HCT116 (cell line): ENCODE measurements at regions not wholly inside any gene's neighbourhood (a gene's known extent, or its start where the extent isn't known, plus 50 kb on each side); places are given as distances from the start of the nearest gene placed in this dataset.

Experiments used
- ATAC-seq: fragments of 200-7000 bp; cut with Tn5 transposase; 2 replicates; pipeline ENCODE4 v1.9.1; 2020; ENCODE audit warnings: mild to moderate bottlenecking, moderate library complexity
- BruUV-seq: library from RNA; stranded (reverse); fragments of 400-500 nt; replicated peaks from 2 replicates; lab custom pipeline; 2021; lab: Mats Ljungman, UMichigan
- CTCF ChIA-PET: fragments of 300-600 bp; sonication (Branson Sonifier 250); formaldehyde crosslinking; loops from one replicate; lab custom pipeline; 2021; ENCODE audit warnings: antibody characterized with exemption; lab: Charles Lee
- POLR2A ChIA-PET: fragments of 300-600, 350-600 bp; sonication (Branson Sonifier 250); formaldehyde crosslinking; loops from one replicate; lab custom pipeline; 2021; ENCODE audit warnings: antibody characterized with exemption; lab: Charles Lee
- RAD21 ChIA-PET, 2 experiments: fragments of 300-600 bp; sonication (Branson Sonifier 250); formaldehyde crosslinking; loops; one replicate each; lab custom pipeline; 2023; ENCODE audit warnings: low total read pairs in 2 of 2; ENCODE audit not compliant: uncharacterized antibody in 2 of 2, unreplicated experiment in 2 of 2, low non-redundant PET in 1 of 2; lab: Charles Lee
- DNase-seq: peaks from one replicate; pipeline ENCODE4 v3.0.0-alpha.2; 2010; ENCODE audit warnings: low read depth, low spot score
- H2AFZ ChIP-seq: fragments of 200-600 bp; shearing (Covaris generic), sonication (generic); 2 replicates; pipeline ENCODE4 v1.6.1; 2017; ENCODE audit warnings: low read depth, mixed run types, mixed read lengths, antibody characterized with exemption, low read length; ENCODE audit not compliant: poor library complexity, severe bottlenecking
- H3K27ac ChIP-seq: 2 replicates; pipeline ENCODE4 v1.5.1; 2012; ENCODE audit warnings: low read depth, low read length
- H3K27me3 ChIP-seq: fragments of 200-600 bp; sonication (generic); 2 replicates; pipeline ENCODE4 v1.6.1; 2016; ENCODE audit warnings: mixed run types, low read length, mixed read lengths; ENCODE audit not compliant: insufficient read depth
- H3K36me3 ChIP-seq, 2 experiments: fragments of 200-500 bp in 1 of 2; fragments of 200-600 bp in 1 of 2; sonication (Bioruptor generic) in 1 of 2; sonication (generic) in 1 of 2; 2 replicates each; pipeline versions ENCODE4 v1.5.1 to v1.6.1; 2014 to 2016; ENCODE audit warnings: low read length in 2 of 2, inconsistent platforms in 1 of 2, mixed read lengths in 1 of 2, mixed run types in 1 of 2; ENCODE audit not compliant: insufficient read depth in 2 of 2, control insufficient read depth in 1 of 2
- H3K4me1 ChIP-seq, 2 experiments: fragments of 200-600 bp in 1 of 2; sonication (generic) in 1 of 2; 2 replicates each; pipeline versions ENCODE4 v1.5.1 to v1.6.1; 2012 to 2017; ENCODE audit warnings: low read length in 2 of 2, inconsistent platforms in 1 of 2, mild to moderate bottlenecking in 1 of 2, mixed read lengths in 1 of 2, mixed run types in 1 of 2, moderate library complexity in 1 of 2; ENCODE audit not compliant: insufficient read depth in 2 of 2, control insufficient read depth in 1 of 2
- H3K4me2 ChIP-seq: fragments of 200-600 bp; sonication (generic); 2 replicates; pipeline ENCODE4 v1.6.1; 2017; ENCODE audit warnings: mixed run types, low read length, mixed read lengths
- H3K4me3 ChIP-seq, 2 experiments: fragments of 200-600 bp in 1 of 2; sonication (generic) in 1 of 2; replicated peaks in 1 of 2; 2 replicates each; pipeline ENCODE4 v1.5.1; 2011 to 2016; ENCODE audit warnings: low read length in 2 of 2, control low read depth in 1 of 2, low read depth in 1 of 2, mild to moderate bottlenecking in 1 of 2, mixed read lengths in 1 of 2, mixed run types in 1 of 2
- H3K79me2 ChIP-seq: fragments of 200-600 bp; sonication (generic); 2 replicates; pipeline ENCODE4 v1.6.1; 2017; ENCODE audit warnings: mild to moderate bottlenecking, mixed run types, low read length, moderate library complexity, mixed read lengths; ENCODE audit not compliant: insufficient read depth
- H3K9ac ChIP-seq: fragments of 200-600 bp; sonication (generic); 2 replicates; pipeline ENCODE4 v1.6.1; 2016; ENCODE audit warnings: low read length, mixed read lengths
- H3K9me2 ChIP-seq: fragments of 200-600 bp; sonication (generic), shearing (Covaris generic); 2 replicates; pipeline ENCODE4 v1.6.1; 2017; ENCODE audit warnings: mixed run types, mild to moderate bottlenecking, moderate library complexity; ENCODE audit not compliant: insufficient read depth
- H3K9me3 ChIP-seq, 2 experiments: fragments of 200-500 bp in 1 of 2; fragments of 200-600 bp in 1 of 2; sonication (Bioruptor generic) in 1 of 2; sonication (generic) in 1 of 2; 2 replicates each; pipeline ENCODE4 v1.6.1; 2014 to 2017; ENCODE audit warnings: low read length in 2 of 2, mixed read lengths in 2 of 2, inconsistent platforms in 1 of 2, low read depth in 1 of 2, mild to moderate bottlenecking in 1 of 2, mixed run types in 1 of 2, moderate library complexity in 1 of 2; ENCODE audit not compliant: control insufficient read depth in 1 of 2, insufficient read depth in 1 of 2
- H4K20me1 ChIP-seq: fragments of 200-600 bp; sonication (generic), shearing (Covaris generic); 2 replicates; pipeline ENCODE4 v1.6.1; 2017; ENCODE audit warnings: mixed run types, mild to moderate bottlenecking, moderate library complexity; ENCODE audit not compliant: insufficient read depth
- CEBPB ChIP-seq: IDR thresholded peaks from 2 replicates; pipeline ENCODE4 v1.6.1; 2012; ENCODE audit warnings: low read depth
- CTCF ChIP-seq, 3 experiments: fragments of 200-600 bp in 1 of 3; sonication (generic) in 1 of 3; IDR thresholded peaks in 2 of 3; conservative IDR thresholded peaks in 1 of 3; 2 replicates each; pipeline ENCODE4 v1.5.1; 2012 to 2017; ENCODE audit warnings: low read depth in 2 of 3, low read length in 2 of 3, antibody characterized with exemption in 1 of 3, borderline replicate concordance in 1 of 3, control low read depth in 1 of 3, mild to moderate bottlenecking in 1 of 3, mixed read lengths in 1 of 3, mixed run types in 1 of 3, moderate library complexity in 1 of 3; ENCODE audit not compliant: insufficient read depth in 1 of 3
- EZH2 ChIP-seq: fragments of 200-600 bp; sonication (generic); IDR thresholded peaks from 2 replicates; pipeline ENCODE4 v1.6.1; 2017; ENCODE audit warnings: antibody characterized with exemption, mixed run types
- FOSL1 ChIP-seq: IDR thresholded peaks from 2 replicates; pipeline ENCODE4 v1.6.1; 2012; ENCODE audit warnings: low read depth
- JUND ChIP-seq: IDR thresholded peaks from 2 replicates; pipeline ENCODE4 v1.6.1; 2012
- POLR2A ChIP-seq: IDR thresholded peaks from 2 replicates; pipeline ENCODE4 v1.7.0; 2011; ENCODE audit warnings: borderline replicate concordance; ENCODE audit not compliant: insufficient read depth, insufficient read length; ENCODE audit errors: extremely low read depth
- POLR2AphosphoS5 ChIP-seq: IDR thresholded peaks from 2 replicates; pipeline ENCODE4 v1.6.1; 2011; ENCODE audit warnings: mild to moderate bottlenecking, low read depth, low read length, moderate library complexity
- SP1 ChIP-seq: IDR thresholded peaks from 2 replicates; pipeline ENCODE4 v1.6.1; 2012; ENCODE audit warnings: low read depth
- SRF ChIP-seq: IDR thresholded peaks from 2 replicates; pipeline ENCODE4 v1.6.1; 2012; ENCODE audit warnings: low read depth
- TCF7L2 ChIP-seq: IDR thresholded peaks from 2 replicates; pipeline ENCODE4 v1.7.0; 2011; ENCODE audit warnings: borderline replicate concordance, inconsistent platforms; ENCODE audit not compliant: insufficient read depth, insufficient read length; ENCODE audit errors: extremely low read depth
- YY1 ChIP-seq: IDR thresholded peaks from 2 replicates; pipeline ENCODE4 v1.6.1; 2011; ENCODE audit warnings: low read length, low read depth, moderate library complexity, mild to moderate bottlenecking; ENCODE audit not compliant: insufficient replicate concordance; ENCODE audit errors: extremely low read depth
- ZBTB33 ChIP-seq: IDR thresholded peaks from 2 replicates; pipeline ENCODE4 v1.6.1; 2011; ENCODE audit warnings: mild to moderate bottlenecking, low read length, moderate library complexity; ENCODE audit not compliant: insufficient replicate concordance; ENCODE audit errors: extremely low read depth
- ZNF274 ChIP-seq: fragments of 200-500 bp; sonication (Bioruptor generic); IDR thresholded peaks from 2 replicates; pipeline ENCODE4 v1.6.1; 2014; ENCODE audit warnings: mild to moderate bottlenecking, low read depth, low read length, inconsistent platforms
- intact Hi-C: fragments of 100-400 bp; cut with micrococcal nuclease; formaldehyde crosslinking; loops from 2 replicates; pipeline ENCODE4 v1.10.0; 2022

GRCh38 chr17:28249706-28250105, 69.3 kb upstream of the TMEM97 start:
- Histone ChIP-seq H3K9me2 (no peaks in the 10 kb centered on the region), H2AFZ (no peak overlapping the region), H3K36me3 (no peaks in the 10 kb centered on the region), H3K9me3 (no peaks in the 10 kb centered on the region), H3K4me2 (no peak overlapping the region), H4K20me1 (no peaks in the 10 kb centered on the region), H3K27me3 (no peaks in the 10 kb centered on the region), H3K4me1 (peaks cover 8 to 20% of the 10 kb centered on the region in 2 experiments), H3K79me2 (no peaks in the 10 kb centered on the region), H3K4me3 (no peak overlapping the region), H3K27ac (no peak overlapping the region), H3K9ac (no peak overlapping the region)
- ChIA-PET RAD21 (no interaction called here), POLR2A (no interaction called here), CTCF (interaction anchor here (0.9 to 1.9 kb wide), 3 partner anchors 10 to 444 kb away, joined by 3 to 5 read pairs (median 5); no protein-coding TSS in a partner anchor)
- DNase-seq, result no peak
- intact Hi-C loops, result loop anchor here (2.0 to 5.0 kb wide), 2 partner anchors 357 to 489 kb away; partner anchors contain the start of gene LYRM9
- ATAC-seq, result no peak
- no TSS peak for BruUV-seq
- TF ChIP-seq POLR2AphosphoS5 (no peak), YY1 (no peak), EZH2 (no peak), ZNF274 (no peak), TCF7L2 (no peak), JUND (no peak), ZBTB33 (no peak), CTCF (IDR thresholded peaks at IDR 0.05 in 2 of 3, conservative IDR thresholded peaks at IDR 0.05 in 1 of 3; ENCODE audit: borderline replicate concordance in 1 of 3, insufficient read depth in 1 of 3, low read depth in 2 of 3, low read length in 2 of 3) (no peak), SRF (no peak), SP1 (no peak), POLR2A (no peak), CEBPB (no peak), FOSL1 (no peak)
- TF ChIP-seq, all 23 proteins: peak for 0
